Stimulated activated CD8-positive, alpha-beta memory T cell treated with anti-CD3 and anti-CD28 coated beads, Interleukin-12 subunit alpha, Interleukin-12 subunit beta, amount 100 ng/mL, for 1 hour (primary cell): ENCODE measurements at regions not wholly inside any gene's neighbourhood (a gene's known extent, or its start where the extent isn't known, plus 50 kb on each side); places are given as distances from the start of the nearest gene placed in this dataset.

Source experiments
- DNase-seq: peaks from one replicate; pipeline ENCODE4 v3.0.0-alpha.2; 2020; ENCODE audit warnings: low read depth

DNA sequence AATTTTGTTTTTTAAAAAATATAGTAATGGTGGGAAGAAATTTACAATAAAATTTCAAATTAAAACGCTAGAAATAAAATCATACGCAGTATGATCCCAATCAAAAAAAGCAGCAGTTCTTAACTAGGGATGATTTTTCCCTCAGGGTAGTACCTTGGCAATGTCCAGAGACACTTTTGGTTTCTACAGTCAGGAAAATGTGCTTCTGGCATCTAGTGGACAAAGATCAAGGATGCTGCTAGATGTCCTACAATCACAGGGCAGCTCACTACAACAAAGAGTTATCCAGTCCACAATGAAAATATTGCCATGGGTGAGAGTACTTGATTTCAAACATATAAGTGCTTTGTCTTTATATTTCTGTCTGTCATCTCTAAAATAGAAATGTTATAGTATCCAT, 400.2 kb upstream of the SGCD start:
- no peak for DNase-seq

DNA sequence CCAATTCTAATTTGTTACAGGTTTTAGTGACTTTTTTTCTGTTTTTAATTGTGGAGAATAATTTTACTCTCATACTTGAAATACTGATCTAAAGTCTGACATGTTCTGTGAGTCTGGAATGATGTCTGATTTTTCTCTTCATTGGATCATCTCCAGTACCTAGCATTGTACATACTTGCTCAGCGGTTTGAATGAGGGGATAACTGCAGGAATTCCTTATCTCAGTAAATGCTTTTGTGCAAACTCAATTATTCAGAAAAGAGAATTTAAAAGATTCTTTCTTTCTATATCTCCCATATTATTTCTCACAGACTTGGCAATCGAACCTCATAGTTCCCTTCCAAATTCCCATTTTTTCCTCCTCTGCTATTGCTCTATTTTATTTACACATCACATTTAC, 397.9 kb upstream of the SGCD start:
- DNase-seq = no peak

DNA sequence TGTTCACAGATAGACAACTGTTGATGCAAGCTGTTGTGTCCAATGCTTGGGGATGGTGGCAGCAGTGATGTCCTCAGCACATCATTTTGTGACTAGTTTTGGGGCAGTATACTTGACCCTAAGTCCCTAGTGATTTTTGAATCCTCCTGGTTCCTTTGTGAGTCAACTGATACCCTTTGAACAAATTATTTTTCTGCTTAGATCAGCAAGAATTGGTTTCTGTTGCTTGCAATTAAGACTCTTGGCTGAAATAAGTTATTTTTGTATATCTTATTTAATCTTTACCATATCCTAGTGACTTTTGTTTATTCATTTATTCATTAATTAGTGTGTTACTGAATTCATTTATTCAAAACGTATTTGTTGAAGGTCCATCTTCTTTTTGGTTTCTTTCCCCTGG, 392.0 kb upstream of the SGCD start:
- DNase-seq = no peak

DNA sequence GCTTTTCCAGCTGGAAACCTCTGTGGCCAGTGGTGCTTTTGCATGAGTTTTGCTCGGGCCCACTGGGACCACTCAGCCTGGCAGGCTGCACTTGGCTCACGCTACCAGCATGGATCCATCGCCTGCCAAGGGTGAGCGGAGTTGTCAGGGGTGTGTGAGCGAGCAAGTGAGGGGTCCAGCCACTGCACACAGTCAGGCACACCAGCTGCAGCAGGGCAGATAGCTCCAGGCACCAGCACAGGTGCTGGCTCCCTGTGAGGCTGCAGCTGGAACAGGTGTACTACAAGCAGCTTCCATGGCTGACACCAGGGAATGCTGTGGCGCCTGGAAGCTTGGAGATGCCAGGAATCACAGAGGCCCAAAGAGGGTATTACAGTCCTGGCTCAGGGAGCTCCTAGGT, 391.2 kb upstream of the SGCD start:
- no peak for DNase-seq

DNA sequence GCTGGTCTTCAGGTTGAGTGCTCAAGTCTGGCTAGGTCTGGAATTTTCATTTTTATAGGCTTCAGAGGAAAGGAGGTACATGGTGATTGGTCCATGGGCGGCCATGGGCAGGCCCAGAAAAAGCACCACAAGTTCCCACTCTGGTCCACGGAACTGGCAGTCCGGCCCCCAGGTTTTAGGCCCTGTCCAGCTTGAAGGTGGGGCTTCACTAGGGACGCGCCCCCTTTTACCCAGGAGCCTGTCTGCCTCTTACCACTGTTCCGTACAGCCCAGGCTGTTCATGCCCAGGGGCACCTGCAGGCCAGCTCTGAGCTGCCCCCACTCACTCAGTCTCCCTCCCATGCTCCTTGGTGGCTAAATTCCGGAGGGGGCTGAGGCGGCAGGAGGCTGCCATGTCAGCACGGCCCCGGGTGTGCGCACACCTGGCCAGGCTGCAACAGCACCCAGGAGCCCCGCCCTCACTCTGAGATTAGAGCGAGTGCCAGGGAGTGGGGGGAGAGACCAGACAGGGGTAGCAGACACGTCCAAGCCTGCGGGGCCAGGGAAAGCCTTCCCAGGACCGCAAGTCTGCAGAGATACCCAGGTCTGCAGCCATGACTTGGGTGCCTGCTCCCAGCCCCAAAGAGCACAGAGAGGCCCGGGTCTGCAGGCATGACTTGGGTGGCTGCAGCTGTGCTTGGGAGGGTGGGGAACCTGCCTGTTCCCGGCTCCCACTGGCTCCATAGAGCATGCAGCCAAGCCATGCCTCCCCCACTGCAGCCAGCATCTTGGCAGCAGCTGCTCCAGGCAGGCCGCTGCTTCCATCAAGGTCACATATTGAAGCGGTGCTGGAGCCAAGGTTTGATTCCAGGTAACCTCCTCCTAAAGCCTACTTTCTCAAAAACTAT, 390.2 kb upstream of the SGCD start:
- no peak for DNase-seq

DNA sequence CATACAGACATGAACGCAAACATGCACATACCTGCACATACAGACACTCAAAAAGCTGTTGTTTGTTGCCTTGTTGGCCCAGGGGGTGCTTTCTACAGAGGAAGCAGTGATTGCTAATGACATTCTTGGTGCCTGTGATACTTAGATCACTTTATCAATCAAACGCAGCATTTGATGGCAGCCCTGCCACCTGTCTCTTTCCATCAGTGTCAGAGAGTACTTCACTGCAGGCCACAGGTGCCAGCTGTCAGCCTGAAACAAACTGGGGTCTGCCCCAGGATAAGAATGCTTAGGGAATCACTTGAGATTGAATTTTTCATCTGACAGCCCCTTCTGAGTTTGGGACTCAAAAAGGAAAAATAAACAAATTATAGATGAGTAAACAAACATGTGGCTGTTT, 388.9 kb upstream of the SGCD start:
- no peak for DNase-seq

DNA sequence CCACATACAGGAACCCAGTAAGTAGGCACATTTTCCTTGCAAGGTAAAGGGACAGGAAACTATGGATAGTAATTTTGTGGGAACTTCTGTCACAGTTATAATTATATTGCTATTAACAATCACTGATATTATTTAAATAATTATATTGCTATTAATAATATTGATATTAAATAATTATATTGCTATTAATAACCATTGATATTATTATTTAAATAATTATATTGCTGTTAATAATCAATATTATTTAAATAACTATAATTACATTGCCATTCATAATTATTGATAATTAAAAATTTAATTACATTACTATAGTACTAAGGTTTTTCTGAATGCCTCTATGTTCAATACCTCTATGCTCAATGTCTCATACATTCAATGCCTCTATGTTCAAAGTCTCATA, 385.6 kb upstream of the SGCD start:
- DNase-seq = no peak

DNA sequence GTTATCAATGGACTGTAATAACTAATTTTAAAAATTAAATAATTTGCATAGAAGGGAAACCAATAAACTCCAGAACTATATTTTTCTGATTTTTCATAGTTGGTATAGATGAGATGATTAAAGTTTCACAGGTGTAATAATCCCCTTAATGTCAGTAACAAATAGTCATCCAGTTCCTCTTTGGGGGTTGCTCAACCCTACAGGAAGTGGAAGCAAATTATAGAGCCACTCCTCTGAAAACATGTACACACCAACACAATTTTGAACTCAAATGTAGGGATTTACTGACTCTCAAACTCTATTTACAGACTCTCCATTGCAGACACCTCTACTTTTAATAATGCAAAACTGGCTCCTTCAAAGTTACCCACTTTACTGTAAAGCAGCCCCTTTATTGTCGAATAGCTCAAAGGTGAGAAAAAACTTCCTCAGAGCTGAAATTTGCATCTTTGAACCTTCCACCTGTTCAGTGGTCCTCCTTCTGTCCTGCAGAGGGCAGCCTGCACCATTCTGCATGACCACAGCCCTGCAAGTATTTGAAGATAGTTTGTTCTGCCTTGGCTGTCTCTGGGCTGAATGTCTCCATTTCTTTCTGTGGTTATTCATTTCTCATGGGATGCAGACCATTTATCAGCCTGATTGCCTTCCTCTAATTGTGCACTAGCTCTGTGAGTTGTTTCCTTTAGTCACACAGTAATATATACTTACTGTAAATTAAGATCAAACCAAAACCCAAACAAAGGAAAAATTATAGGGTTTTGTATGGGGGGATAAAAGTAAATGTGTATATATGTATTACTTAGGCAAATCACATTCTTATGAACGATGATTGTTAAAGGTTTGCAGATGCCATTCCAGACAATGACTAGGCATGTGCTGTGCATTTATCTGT, 383.2 kb upstream of the SGCD start:
- DNase-seq = no peak

DNA sequence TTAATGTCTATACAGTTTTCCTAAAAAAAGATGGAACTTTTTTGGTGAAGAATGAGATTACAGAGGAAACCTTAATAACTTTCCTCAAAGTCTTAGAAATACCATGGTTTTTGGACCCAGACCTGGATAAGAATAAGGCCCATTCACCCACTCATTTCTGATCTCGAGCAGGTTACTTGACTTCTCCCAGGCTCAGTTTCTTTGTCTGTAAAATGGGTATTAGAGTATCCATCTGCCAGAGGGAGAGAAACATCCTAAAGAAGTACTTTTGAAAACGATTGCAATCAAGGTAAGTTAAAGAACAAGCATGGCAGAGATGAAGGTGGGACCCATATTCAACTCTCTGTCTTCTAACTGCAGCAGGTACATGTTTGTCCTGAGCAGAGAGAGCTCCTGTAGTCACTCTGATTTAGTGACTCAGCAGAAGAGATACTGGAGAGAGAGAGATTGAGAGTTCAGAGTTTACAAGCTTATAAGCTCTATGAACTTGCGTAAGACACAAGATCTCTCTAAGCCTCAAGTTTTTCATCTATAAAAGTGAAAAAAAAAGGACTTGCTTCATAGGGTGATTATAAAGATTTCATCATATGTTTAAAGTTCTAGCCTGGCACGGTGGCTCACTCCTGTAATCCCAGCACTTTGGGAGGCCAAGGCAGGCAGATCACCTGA, 379.4 kb upstream of the SGCD start:
- no peak for DNase-seq

DNA sequence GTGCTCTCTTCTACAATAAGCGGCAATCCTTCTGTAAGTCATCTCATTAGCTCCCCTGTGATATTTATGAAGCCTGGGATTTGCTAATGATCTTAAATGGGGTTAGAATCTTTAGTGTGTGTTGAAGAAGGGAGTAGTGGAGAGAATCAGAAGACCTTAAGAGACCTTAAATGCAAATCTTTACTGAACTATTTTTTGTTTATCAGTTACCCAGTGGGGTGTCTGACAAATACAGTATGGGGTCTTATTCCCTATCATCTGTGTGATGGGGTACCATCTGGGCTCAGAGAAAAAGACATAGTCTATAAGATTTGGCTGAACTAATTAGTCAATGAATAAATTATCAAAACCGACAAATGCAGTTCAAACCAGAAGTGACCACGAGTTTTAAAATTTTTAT, 378.4 kb upstream of the SGCD start:
- no peak for DNase-seq

DNA sequence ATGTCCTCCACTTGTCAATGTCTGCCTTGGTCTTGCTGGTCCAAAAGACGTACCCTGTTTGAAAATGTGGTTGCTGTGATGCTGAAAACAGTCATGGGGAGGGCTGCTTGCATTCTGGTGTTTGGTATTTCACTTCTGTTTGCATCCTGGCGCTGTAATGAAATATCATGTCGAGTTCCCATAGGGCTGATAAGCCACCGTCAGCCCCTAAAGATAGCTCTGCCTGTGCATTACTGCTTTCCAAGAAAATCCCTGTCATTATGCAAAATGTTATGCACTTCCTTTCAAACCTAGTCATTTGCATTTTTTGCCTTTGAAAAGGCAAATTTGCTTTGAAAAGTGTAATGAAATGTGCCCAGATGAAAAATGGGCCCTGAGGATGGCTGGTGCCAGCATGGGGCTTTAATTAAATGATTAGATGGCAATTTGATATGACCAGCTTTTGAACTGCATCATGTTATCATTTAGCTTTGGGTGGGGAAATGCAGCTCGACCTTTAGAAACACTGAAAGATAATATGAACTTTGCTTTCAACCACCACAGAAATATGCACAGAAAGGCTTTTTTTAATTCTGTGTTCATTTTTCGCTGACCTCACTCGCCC, 374.4 kb upstream of the SGCD start:
- no peak for DNase-seq

DNA sequence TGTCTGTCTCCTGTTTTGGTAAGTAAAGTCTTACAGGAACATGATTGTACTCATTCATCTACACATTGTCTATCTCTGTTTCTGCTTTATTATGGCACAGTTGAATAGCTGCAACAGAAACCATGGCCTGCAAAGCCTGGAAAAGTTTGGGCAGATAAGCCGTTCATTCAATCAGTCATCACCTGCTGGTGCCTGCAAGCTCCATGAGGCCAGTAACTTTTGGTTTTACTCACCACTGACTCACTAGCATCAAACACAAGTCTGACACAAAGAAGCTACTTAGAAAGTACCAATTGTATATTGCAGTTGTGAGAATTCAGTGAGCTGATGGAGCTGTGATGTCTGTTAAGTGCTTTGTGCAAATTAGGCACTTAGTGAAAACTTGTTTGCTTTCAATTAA, 373.6 kb upstream of the SGCD start:
- DNase-seq = no peak

DNA sequence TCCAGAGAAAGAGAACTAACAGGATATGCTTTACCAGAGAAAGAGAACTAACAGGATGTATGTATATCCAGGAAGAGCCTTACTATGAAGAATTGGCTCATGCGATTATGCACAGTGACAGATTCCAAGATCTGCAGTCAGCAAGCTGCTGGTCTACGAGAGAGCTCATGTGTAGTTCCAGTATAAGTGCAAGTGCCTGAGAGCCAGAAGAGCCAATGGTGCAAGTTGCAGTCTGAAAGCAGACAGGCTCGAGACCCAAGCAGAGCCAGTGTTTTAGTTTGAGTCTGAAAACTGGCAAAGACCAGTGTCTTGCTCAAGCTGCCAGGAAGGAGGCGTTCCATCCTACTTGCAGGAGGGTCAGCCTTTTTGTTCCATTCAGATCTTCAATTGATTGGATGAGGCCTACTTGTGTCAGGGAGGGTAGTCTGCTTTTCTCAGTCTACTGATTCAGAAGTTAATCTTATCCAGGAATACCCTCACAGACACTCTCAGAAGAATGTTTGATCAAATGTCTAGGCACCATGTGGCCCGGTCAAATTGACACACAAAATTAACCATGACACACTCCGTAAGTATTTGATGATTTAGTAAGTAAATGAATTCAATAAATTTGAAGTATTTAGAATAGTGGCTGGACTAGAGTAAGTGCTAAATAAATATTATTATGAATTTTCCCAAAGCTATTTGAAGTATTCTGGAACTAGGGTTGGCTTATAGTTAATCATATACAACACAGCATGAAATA, 372.1 kb upstream of the SGCD start:
- no peak for DNase-seq

DNA sequence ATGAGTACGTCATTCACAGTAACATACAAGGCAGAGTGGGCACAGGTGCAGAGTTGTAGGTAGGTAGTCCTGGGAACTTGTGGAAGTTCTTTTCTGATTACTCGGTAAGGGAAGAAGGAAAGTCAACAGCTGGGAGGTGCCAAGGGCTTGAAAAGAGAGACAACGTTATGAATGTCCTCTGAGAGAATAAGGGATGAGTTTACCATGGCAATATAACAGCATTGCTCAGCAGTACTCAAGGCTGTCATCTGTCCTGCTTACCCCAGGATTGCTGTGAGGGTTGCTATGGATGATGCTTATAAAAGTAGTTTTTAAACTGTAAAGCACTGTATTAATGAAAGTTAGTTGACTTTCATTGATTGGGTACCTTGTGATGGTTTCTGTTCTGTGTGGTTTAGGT, 369.1 kb upstream of the SGCD start:
- no peak for DNase-seq

DNA sequence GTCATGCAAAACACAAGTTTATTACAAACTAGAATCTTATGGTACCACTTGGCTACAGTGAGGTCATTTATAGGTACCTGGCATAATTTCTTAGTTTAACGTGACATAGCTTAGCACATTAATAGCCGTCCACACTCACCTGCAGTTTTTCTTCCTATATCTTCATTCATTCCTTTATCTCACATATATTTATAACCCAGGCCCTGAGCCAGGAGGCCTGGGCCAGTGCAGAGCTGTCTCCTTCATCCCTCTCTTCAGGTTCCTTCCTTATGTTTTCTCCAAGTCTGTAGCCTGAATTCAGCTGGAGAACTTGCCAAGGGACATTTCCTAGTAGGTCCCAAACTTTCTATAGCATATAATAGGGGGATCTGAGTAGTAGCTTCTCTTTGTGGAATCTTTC, 367.9 kb upstream of the SGCD start:
- DNase-seq = no peak

DNA sequence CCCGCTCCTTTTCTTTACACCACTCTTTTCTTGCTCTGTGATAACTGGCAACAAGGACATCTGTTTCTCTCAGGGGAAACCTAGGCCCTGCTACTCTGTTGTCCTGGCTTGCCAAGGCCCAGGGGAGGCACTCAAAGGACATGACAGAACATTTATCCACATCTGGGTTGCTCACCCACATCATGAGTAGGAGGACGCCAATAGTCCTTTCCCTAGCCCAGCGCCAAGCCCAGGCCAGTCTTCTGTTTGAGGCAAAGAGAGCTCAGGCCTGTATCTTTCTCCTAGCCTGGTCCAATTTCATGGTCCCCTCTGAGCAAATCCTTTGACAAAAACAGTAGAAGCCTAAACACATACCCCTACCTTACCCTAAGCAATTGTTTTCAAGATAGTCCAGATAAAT, 366.8 kb upstream of the SGCD start:
- DNase-seq = no peak

DNA sequence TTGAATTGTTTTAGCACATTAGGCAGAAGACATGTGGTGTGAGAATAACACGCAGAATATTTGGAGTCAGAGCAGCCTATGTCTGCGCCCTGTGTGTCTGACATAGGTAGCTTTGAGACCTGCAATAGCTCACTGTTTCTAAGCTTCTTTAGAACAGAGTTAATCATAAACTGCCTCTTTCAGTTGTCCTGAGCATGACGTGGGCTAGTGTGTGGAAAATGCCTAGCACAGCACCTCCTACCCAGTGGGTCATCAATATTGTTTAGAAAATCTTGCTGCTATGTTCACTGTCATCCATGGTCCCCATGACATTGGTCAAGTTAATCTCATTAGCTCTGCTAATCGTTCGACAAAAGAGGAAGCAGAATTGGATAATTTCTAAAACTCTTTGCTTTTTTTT, 357.4 kb upstream of the SGCD start:
- DNase-seq = no peak

DNA sequence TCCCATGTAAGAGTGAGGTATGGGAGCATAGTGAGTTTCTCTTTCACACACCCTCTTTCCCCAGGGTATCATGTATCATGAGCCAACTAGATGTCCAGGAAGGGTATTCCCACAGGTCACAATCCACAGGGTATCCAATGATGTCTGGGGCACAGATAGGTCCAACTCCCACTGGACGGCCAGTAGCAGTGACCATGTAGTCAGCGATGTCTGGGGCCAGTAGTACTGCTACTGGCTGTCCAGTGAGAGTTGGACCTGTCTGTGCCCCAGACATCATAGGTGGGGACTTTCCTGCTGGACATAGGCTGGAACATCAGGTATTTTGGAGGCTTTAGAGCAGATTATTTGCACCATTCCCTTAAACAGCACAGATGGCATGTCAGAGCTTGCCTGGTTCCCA, 352.6 kb upstream of the SGCD start:
- DNase-seq = no peak

DNA sequence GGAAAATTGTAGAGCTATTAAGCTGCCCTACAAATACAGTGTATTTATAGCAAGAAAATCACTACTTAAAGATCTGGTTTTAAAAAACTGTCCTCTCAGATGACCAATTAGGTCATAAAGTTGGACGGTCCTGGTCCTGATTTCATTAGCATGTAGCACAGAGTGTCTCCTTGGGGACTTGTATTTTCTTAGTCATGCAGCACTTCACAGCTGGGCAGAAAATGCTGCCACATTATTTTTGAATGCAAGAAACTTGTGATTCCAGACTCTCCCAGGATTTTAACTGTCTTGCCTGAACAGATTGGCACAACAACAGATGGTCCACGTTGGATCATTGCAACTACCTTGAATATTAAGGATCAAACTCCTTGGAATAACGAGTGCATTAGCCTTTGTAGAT, 348.1 kb upstream of the SGCD start:
- DNase-seq = no peak

DNA sequence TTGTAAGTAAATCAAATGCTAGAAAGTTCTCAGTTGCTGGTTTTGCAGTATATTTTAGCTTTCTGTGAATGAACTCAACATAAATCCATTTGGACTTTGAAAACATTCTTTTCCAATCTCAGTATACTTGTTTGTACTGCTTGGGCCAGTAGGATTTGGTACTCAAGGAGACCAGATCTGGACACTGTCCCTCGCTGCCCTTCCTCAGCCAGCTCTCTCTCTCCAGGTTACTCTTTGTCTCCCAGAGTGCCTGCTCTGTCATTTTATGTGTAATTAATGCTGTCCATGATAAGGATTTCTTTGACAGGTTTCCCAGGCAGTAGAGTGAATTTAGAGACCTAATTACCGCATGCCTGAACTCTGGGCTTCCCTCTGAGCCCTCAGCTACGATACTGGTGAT, 344.6 kb upstream of the SGCD start:
- DNase-seq = no peak

DNA sequence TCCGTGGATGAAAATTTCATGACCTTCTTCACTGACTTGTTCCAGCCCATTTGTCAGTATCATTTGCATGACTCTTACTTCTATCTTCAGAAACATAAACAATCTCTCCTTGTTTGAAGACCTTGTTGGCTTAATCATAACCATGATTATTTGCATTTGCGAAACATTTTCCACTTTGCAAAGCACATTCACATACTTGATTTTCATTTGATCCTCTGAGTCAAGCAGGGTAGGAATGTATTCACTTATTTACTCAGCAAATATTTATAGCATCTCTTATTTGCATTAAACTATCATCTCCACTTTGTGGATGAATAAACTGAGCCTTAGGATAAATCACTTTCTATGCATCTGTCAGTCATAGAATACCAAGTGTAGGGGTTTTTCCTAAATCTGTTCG, 343.0 kb upstream of the SGCD start:
- no peak for DNase-seq
